NCI-H1417 (cell line): ENCODE measurements at regions not wholly inside any gene's neighbourhood (a gene's known extent, or its start where the extent isn't known, plus 50 kb on each side); places are given as distances from the start of the nearest gene placed in this dataset.
"Not testable (repeated sequence)": the region's sequence is repeated elsewhere in the genome, so short reads cannot be mapped to it uniquely, and the experiment has no call there.

Source experiments
- DNase-seq, 3 experiments: peaks; one replicate each; lab custom pipeline; 2025; lab: John Stamatoyannopoulos, UW

- not testable (repeated sequence) for DNase-seq
These were observed 108.0 kb upstream of the GRK3 start for GRCh38 chr22:25456300-25457043.

- not testable (repeated sequence) for DNase-seq
These were observed 105.8 kb upstream of the GRK3 start for GRCh38 chr22:25458631-25459030.

GRCh38 chr22:25460682-25461081, 103.8 kb upstream of the GRK3 start:
- DNase-seq: not testable (repeated sequence)

- DNase-seq: no peak
These were observed 103.2 kb upstream of the GRK3 start for GRCh38 chr22:25461301-25461700.

GRCh38 chr22:25462474-25463346, 101.8 kb upstream of the GRK3 start:
- DNase-seq: peak; percentile 41 to 73 (median 58)

- DNase-seq: not testable (repeated sequence)
These were observed 101.2 kb upstream of the GRK3 start for GRCh38 chr22:25463347-25463628.

GRCh38 chr22:25464326-25464725, 100.1 kb upstream of the GRK3 start:
- DNase-seq: not testable (repeated sequence)

- no peak for DNase-seq
These were observed 98.5 kb upstream of the GRK3 start for GRCh38 chr22:25465949-25466348.

- DNase-seq: no peak
These were observed 92.1 kb upstream of the GRK3 start for GRCh38 chr22:25472382-25472781.

- peak; percentile 78 to 91 (median 89) for DNase-seq
These were observed 89.0 kb upstream of the GRK3 start for GRCh38 chr22:25475257-25476022.

- no peak for DNase-seq
These were observed 87.1 kb upstream of the GRK3 start for GRCh38 chr22:25477358-25477757.

- no peak for DNase-seq
These were observed 86.4 kb upstream of the GRK3 start for GRCh38 chr22:25478111-25478510.

GRCh38 chr22:25478528-25478927, 85.9 kb upstream of the GRK3 start:
- DNase-seq: no peak

GRCh38 chr22:25480868-25481267, 83.6 kb upstream of the GRK3 start:
- not testable (repeated sequence) for DNase-seq

GRCh38 chr22:25482091-25482760, 82.2 kb upstream of the GRK3 start:
- DNase-seq: no peak

GRCh38 chr22:25482868-25483639, 81.4 kb upstream of the GRK3 start:
- DNase-seq: peak in 1 of 3 experiments; percentile 14

- DNase-seq: no peak
These were observed 80.5 kb upstream of the GRK3 start for GRCh38 chr22:25483931-25484330.

- DNase-seq: no peak
These were observed 79.8 kb upstream of the GRK3 start for GRCh38 chr22:25484521-25485315.

- DNase-seq: no peak
These were observed 78.6 kb upstream of the GRK3 start for GRCh38 chr22:25485626-25486545.
